Non-pigmented ciliary epithelial cell (primary cell): ENCODE measurements at regions not wholly inside any gene's neighbourhood (a gene's known extent, or its start where the extent isn't known, plus 50 kb on each side); places are given as distances from the start of the nearest gene placed in this dataset.

Experiments used
- DNase-seq: peaks from one replicate; pipeline ENCODE4 v3.0.0-alpha.2; 2010; ENCODE audit warnings: low read depth

- no peak for DNase-seq
Measured at GRCh38 chr12:34345801-34346200, 323.5 kb downstream of the ALG10 start.

- no peak for DNase-seq
Measured at GRCh38 chr12:34346372-34347034, 324.2 kb downstream of the ALG10 start.

DNA sequence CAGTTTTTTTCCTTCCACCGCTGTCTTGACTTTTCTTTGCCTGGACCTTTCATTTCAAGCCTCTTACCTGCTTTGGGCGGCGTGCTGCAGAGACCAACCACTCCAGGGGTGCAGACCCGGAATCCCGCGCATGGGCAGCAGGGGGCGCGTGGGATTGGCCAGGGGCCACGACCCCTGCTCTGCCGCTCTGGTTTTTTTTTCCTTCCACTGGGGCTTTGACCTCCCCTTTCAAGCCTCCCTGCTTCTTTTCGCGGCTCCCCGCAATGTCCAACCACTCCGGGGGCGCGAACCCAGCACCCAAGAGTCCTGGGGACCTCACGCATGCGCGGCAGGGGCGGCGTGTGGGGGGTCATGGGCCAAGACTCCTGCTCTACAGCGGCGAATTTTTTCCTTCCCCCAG is 325.1 kb downstream of the ALG10 start:
- DNase-seq: no peak

DNA sequence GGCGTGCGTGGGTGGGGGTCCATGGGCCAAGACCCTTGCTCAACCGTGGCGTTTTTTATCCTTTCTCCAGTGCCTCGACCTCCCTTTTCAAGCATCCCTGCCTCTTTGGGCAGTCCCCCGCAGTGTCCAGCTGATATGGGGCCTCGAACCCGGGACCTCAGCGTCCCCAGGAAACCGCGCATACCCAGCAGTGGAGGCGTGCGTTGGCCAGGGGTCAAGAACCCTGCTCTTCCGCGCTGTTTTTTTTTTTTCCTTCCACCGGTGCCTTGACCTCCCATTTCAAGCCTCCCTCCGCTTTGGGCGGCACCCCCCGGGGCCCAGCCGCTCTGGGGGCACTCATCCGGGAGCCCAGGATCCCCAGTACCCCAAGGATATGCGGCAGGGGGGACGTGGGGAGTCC is 325.8 kb downstream of the ALG10 start:
- no peak for DNase-seq

GRCh38 chr12:34348836-34349672 is 326.8 kb downstream of the ALG10 start:
- DNase-seq: no peak

- no peak for DNase-seq
Measured at GRCh38 chr12:34349673-34349961, 327.3 kb downstream of the ALG10 start.

DNA sequence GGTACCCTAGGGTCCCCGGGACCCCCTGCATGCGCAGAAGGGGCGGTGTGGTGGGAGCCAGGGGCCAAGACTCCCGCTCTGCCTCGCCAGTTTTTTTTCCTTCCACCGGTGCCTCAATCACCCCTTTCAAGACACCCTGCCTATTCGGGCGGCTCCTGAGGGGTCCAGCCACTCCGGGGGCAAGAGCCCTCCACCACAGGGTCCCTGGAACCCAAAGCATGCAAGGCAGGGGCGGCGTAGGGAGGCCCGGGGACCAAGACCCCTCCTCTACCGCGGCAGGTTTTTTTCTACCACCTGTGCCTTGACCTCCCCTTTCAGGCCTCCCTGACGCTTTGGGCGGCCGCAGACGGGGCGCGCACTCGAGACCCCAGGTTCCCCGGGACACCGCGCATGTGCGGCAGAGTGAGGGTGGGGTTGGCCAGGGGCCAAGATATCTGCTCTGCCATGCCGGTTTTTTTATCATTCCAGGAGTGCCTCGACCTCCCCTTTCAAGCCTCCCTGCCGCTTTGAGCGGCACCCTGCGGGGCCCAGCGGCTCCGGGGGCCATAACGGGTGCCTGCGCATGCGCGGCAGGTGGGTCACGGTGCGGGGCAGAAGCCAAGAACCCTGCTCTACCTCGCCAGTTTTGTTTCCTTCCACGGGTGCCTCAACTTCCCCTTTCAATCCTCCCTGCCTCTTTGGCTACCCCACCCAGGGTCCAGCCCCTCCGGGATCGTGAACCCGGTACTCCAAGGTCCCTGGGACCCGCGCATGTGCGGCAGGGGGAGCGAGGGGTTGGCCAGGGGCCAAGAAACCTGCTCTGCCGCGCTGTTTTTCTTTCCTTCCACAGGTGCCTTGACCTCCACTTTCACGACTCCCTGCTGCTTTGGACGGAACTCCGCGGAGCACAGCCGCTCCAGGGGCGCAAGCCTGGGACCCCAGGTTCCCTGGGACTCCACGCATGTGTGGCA is 328.1 kb downstream of the ALG10 start:
- no peak for DNase-seq

- DNase-seq: no peak
Measured at GRCh38 chr12:34352098-34352497, 329.8 kb downstream of the ALG10 start.

GRCh38 chr12:34354239-34355200 is 332.2 kb downstream of the ALG10 start:
- no peak for DNase-seq

- no peak for DNase-seq
Measured at GRCh38 chr12:34356233-34356987, 334.1 kb downstream of the ALG10 start.

- no peak for DNase-seq
Measured at GRCh38 chr12:34357791-34358190, 335.5 kb downstream of the ALG10 start.

DNA sequence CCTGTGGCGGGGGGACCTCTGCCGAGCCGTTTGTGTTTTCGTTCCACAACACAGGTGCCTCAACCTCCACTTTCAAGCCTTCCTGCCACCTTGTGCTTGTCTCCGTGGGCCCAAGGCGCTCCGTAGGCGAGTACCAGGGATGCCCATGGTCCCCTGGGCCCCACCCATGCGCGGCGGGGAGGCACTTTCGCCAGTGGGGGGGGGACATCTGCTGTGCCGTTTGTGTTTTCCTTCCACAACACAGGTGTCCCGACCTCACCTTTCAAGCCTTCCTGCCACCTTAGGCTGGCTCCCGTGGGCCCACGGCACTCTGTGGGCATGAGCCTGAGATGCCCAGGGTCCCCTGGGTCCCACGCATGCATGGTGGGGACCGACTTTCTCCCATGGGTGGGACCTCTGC is 335.9 kb downstream of the ALG10 start:
- DNase-seq: no peak

- DNase-seq: no peak
Measured at GRCh38 chr12:34361721-34362316, 339.5 kb downstream of the ALG10 start.

- DNase-seq: no peak
Measured at GRCh38 chr12:34363050-34363673, 340.9 kb downstream of the ALG10 start.

- no peak for DNase-seq
Measured at GRCh38 chr12:34368079-34368478, 345.8 kb downstream of the ALG10 start.

- DNase-seq: no peak
Measured at GRCh38 chr12:34371050-34371449, 348.8 kb downstream of the ALG10 start.

- DNase-seq: no peak
Measured at GRCh38 chr12:34372003-34372402, 349.7 kb downstream of the ALG10 start.

DNA sequence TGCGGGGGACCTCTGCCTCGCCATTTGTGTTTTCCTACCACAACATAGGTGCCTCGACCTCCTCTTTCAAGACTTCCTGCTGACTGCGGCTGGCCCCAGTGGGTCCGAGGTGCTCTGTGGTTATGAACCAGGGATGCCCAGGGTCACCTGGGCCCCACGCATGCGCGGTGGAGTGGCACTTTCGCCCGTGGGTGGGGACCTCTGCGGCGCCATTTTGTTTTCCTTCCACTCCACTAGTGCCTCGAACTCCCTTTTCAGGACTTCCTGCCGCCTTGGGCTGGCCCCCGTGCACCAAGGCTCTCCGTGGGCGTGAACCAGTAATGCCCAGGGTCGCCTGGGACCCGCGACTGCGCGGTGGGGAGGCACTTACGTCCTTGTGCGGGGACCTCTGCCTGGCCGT is 351.6 kb downstream of the ALG10 start:
- DNase-seq: no peak

- no peak for DNase-seq
Measured at GRCh38 chr12:34376133-34376799, 354.0 kb downstream of the ALG10 start.
